GM18907 (cell line): ENCODE measurements at regions not wholly inside any gene's neighbourhood (a gene's known extent, or its start where the extent isn't known, plus 50 kb on each side); places are given as distances from the start of the nearest gene placed in this dataset.
"Not testable (repeated sequence)": the region's sequence is repeated elsewhere in the genome, so short reads cannot be mapped to it uniquely, and the experiment has no call there.

Source experiments
- ATAC-seq: cut with Tn5 transposase; IDR thresholded peaks from one replicate; pipeline ENCODE4 v1.9.1; 2021; ENCODE audit warnings: mild to moderate bottlenecking, moderate library complexity; ENCODE audit not compliant: unreplicated experiment

DNA sequence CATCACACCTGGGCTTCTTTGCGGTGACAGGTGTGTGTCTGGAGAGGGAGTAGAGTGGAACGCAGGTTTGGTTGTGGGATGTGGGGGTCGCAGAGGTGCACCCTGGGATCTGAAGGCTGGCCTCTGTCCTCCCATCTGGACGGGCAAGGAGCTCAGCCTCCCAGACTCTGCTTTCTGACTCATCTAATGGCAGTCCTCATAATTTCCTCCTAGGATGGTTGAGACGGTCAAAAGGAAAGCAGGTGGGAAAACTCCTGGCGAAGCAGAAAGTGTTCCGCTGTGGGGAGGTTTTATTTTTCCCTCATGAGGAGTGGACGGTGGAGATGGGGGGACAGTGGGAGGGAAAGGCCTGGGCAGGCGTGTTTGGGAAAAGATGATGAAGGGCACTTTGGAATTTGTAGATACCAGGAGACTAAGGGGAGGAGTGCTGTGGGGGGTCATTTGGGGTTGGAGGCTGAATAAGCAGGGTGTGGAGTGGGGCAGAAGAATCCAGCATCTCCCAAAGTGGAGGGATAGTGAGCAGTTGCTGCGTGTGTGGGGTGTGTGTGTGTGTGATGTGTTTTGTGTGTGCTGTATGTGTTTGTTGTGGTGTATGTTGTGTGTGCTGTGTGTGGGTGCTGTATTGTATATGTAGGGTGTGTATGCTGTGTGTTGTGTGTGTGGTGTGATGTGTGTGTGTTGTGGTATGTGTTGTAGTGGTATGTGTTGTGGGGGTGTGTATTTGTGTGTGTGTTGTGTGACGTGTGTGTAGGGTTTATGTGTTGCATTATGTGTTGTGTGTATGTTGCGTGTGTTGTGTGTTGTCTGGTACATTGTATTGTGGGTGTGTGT lies 97.2 kb upstream of the PODXL start:
- ATAC-seq, result no peak

DNA sequence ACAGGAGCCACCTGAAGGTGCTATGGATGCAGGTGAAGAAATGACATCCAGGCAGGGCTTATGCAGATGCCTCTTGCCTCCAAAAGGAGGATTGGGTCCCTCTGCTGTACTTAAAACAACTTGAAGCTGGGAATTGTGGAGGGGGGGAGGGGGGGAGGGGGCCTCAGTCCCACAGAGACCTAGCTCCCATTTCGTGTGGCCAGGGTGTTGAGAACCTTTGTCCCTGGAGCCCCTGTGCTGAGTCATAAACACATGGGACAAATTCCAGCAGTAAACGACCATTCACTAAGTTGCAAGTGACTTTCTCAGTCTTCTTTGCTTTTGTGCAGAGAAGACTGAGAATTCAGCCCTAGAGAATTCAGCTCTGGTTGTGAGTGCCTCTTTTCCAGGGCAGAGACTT lies 96.5 kb upstream of the PODXL start:
- ATAC-seq, result no peak

DNA sequence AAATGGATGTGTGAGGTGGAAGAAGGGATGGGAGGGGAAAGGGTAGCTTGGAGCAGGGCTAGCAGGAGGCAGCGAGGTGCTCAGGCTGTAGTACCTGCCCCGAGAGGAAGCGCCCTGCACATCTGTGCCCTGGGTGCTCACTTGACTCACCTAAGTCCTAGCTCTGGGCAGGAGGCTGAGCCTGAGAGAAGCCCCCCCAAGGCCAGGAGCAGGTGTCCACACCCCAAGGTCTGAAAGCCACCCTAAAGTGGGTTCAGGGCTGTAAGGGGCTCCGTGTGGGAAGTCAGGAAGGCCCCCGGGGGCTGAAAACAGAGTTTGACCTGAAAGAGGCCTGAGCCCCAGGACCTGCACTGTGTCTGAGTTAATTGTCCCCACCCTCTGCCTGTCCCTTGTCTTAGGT lies 95.8 kb upstream of the PODXL start:
- no peak for ATAC-seq

DNA sequence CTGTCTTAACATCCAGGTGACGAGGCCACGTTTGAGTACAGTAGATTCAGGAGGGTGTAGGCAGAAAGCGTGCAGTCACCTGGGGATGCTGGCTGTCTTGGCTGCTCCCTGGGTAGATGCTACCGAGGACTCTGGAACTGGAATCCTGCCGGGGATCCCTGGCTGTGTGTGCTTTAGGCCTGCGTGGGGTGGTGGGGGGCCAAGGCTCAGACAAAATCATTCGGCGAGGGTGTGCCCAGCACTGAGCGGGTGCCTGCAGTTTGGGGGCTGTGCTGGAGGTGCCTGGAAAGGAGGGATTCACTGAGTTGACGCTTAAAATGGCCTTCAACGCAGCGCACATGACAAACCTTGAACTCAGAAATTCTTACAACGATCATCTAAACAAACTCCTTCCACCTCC lies 93.5 kb upstream of the PODXL start:
- ATAC-seq, result no peak

DNA sequence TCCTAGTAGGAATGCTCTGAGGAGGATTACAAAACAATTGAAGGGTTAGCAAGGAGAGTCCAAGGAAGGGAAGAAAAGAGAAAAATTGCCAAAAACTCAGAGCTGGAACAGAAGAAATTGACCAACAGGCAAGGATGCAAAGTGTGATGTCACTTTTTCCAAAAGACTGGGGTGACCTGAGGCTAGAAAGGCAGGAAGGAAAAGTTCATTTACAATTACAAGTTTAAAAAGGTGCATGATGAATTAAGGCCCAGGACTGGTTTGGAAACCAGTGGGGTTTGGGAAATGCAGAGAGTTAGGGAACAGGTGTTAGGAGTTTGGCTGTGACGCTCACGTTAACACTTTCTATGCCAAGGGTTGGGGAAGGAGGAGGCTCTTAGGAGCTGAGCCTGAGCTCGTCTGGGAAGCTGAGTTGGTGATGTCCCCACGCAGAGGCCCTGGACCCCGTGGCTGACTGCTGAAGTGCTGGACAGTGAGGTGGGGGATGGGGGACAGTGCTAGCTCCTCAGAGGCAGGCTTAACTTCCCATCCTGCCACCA lies 92.6 kb upstream of the PODXL start:
- ATAC-seq, result no peak

DNA sequence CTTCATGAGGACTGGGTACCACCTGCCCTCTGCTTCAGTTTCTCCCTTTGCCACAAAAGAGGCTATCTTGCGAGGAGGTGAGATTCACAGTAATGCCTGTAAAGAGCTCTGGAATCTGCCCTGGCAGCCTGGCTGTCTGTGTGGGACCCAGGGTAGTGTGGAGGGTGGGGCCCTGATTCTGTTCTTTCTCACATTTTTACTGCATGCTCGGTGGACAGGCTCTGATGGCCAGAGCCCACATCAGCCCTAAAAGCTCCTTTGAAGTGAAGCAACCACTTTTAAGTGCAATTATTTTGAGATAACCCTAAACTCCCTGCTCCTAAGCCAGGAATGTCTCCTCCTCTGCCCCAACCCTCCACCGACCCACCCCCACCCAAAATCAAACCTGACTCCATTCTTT lies 92.1 kb upstream of the PODXL start:
- no peak for ATAC-seq

DNA sequence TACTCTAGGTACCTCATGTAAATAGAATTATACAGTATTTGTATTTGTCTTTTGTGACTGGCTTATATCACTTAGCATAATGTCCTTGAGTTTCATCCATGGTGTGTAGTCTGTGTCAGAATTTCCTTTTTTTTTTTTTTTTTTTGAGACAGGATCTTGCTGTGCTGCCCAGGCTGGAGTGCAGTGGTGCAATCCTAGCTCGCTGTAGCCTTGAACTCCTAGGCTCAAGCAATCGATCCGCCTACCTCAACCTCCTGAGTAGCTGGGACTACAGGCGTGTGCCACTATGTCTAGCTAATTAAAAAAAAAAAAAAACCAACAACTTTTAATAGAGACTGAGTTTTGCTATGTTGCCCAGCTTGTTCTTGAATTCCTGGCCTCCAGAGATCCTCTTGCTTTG lies 89.8 kb upstream of the PODXL start:
- no peak for ATAC-seq

DNA sequence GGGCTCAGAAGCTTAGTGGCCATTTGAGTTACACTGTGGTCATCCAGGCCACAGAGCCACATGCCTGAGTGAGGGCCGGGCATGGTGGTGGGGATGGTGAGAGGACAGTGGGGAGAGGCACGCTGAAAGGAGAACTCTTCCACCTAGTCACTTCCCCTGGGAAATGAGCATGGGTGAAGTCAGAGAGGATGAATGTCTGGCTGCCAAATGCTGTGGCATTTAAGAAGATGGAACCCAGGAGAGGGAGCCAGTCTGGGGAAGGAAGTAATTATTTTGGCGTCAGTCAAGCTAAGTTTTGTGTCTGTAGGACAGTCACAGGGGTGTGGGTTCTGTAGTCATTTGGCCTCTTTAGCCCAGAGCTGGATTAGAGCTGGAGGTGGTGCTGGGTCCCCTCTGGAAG lies 86.0 kb upstream of the PODXL start:
- no peak for ATAC-seq

DNA sequence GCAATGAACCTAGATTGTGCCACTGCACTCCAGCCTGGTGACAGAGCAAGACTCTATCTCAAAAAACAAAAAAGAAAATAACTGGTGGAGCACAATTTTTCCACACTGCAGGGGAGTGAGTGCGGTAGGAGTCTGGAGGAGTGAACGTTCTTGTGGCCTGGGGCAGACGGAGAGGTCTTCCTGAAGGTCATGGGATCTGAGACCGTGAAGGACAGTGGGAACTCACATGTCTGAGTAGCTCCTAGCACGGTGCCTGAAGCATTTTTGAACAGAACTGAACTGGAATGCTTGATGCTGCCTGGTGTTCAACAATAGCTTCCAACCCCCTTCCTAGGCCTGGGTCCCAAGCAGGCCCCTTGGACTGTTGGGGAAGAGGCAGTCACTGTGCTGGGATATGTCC lies 84.3 kb upstream of the PODXL start:
- no peak for ATAC-seq

DNA sequence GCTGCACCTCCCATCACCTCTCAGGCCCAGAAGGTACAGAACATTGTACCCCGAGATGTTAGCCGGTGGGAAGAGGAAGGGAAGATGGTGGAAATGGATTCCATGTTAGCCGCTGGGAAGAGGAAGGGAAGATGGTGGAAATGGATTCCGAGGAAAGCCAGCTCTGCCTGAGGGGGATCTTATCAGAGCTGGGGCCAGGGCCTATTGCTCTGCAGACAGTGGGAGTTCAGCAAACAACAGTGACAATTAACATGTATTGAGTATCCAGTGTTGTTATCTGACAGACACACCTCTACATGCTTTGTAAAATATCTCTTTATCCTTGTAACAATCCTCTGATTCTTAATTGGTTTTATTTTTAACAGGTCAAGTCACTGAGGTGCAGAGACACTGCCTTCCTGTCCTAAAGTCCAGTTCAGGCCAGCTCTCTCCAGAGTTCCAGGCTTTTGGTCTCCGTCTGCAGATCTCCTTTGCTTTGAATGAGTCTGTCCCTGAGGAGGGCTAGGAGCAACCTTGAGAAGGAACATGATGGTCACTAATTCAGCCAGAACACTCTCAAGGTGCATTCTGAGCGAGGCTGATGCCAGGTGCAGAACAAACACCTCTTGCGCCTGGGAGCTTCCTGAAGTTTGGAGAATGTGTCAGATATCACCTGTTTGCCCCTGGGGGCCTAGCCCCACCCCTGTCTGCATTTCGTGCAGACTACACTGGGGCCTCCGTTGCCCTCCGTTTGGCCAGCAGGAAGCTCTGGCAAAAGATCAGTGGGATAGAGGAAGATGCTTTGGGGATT lies 82.4 kb upstream of the PODXL start:
- no peak for ATAC-seq

DNA sequence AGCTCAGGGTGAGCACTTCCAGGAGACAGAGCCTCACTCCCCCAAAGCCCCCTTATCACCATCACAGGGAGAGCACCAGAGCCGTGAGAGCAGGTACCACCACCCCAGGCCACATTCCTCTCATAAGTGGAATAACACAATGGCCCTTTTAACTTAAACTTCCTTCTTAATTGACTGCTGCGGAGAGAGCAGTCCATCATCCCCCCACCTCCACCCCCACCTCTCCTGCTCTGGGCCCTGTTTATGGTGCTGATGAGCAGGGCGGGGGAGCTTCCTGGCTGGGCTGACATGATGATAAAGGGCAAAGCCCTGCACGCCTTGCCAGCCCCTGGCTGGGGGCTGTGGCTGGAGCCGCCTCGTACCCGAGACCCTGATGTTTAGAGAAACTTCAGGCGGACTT lies 81.4 kb upstream of the PODXL start:
- no peak for ATAC-seq

DNA sequence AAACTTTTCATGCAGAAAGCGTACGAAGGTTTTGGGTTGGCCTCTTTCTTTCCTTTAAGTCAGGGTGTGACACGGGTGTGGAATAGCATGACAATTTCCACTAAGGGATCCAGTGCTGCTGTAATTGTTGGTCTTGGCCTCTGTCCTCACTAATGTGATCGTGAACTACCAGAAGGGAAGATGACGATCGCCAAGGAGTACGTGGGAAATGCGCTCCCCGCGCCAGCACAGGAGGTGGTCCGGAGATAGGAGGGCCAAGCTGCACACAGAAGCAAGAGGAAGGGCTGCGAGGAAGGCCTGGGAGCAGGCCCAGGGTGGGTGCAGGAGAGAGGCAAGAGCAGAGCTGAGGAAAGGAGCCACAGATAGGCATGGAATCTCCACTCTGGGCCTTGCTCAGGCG lies 79.7 kb upstream of the PODXL start:
- no peak for ATAC-seq

DNA sequence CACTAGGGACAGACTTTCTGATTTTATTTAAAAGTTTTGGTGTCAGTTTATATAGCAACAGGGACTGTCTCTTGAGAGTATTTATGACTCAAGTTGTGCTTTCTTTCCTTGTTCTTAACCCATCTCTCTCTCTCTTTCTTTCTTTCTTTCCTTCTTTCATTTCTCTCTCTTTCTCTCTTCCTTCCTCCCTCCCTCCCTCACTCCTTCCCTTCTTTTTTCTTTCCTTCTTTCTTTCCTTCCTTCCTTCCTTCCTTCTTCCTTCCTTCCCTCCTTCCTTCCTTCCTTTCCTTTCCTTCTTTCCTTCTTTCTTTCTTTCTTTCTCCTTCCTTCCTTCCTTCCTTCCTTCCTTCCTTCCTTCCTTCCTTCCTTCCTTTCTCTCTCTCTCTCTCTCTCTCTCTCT lies 77.8 kb upstream of the PODXL start:
- ATAC-seq, result not testable (repeated sequence)

DNA sequence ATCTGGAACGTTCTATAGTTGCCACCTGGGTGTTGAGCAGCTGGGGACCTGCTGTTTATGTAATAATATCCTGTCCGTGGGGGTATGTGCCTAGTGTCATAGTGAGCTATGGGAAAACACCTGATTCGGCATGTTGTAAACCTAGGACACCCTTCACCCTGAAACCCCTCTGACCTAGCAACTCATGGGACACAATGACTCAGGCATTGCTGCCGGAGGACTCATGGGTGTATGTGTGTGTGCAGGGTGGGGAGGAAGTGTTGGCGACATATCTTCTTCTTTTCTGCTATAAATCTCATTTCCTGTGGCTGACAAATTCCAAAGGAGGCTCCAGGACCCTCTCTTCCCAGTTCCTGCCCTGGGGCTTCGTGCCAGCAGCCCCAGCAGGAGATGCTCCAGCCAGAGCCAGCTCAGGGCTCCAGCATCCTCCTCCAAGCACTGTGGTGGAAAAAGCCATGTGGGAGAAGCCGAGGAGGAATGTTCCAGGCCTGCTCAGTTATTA lies 77.0 kb upstream of the PODXL start:
- no peak for ATAC-seq

DNA sequence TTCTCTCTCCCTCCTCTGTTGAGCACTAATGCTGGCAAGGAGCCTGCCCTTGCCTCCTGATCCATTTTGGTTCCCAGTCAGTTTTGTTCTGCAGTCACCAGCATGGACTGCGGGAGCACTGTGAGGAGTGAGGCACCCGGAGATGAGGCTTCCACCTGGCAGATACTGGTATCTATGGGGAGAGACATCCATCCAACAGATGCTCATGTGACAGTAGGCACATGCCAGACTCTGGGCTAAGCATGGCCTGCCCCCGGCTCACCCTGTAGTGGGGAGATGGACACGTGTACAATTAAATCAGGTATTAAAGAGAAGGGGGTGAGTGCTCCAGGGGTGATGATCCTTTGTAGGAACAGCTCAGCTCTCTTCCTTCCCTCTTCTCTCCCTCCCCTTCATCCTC lies 74.0 kb upstream of the PODXL start:
- ATAC-seq, result no peak

DNA sequence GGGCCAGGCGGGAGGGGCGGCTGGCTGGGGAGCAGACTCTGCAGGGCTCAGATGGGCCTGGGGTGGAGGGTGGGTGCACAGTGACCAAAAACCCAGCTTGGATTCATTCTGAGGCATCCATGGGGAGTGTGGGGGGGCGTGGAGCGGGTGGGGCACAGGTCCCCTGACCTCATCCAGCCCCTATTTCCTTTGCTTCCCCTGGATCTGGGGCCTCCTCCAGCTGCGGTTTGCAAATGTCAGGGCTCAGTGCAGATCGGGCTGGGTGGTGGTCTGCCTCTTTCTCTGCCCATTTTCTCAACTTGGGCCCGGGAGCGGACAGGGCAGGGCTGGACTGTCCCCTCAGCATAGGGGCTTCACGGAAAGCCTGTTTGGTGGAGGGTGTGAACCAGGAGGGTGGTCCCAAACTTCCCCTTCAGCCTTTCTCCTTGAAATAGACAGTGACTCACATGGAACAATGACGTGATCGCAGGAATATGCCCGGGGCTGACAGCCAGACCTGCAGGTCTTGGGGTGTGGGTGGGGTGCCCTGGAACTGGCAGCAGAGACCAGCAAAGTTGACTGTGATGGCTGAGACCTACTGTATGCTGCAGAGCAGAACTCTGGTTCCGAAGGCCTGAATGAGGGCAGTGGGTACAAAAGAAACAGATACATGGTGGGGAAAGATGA lies 72.9 kb upstream of the PODXL start:
- ATAC-seq, result no peak

DNA sequence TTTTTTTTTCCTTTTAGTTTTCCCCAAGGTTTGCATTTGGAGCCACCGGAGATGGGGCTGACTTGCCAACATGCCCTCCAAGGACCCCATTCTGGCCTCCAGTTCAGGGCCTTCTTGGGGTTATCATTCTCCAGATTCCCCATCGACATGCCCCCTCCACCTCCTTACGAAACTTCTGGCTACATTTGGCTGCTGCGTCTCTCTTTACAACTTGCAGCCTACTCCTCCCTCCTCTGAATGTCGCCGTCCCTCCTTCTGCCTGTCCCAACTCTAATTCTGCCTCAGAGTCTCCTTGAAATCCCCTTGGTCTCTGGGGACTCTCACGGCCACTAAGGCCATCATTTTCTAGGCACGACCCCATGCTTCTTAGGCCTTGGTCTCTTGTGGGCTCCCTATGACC lies 72.2 kb upstream of the PODXL start:
- no peak for ATAC-seq

DNA sequence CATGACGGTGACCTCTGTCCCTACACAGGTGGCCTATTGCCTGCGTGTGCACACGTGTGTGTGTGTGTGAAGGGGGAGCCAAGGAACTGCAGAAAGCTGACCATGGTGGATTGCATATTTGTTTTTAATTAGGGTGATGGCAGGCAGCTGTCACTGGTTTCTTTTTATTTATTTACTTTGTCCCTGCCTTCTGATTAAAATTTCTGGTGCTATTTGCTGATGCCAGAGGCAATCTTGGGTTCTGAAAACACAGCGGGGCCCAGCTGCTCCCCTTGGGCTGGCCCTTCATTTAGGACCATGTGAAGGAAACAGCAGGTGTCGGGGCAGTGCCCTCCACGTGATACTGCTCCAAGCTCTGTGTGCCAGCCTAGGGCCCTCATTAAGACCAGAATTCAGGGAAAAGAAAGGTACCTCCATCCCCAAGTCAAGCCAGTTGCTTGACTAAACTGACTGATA lies 71.3 kb upstream of the PODXL start:
- ATAC-seq, result no peak

DNA sequence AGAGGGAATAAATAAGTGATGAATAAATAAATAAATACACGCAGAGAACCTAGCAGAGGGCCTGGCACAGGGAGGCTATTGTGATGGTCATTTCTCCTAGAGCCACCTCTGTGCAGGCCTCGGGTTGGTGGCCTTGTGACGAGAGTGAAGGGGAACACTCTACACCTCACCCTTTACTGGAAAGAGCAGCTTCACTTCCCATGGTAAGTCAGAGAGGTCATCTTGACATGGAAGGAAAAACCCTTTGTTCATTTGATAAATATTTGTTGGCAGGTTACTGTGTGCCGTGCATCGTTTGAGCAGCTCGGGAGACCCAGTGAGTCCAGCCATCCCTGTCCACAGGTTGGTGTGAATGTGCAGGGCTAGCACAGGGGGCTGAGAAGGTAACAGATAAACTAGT lies 70.2 kb upstream of the PODXL start:
- no peak for ATAC-seq

DNA sequence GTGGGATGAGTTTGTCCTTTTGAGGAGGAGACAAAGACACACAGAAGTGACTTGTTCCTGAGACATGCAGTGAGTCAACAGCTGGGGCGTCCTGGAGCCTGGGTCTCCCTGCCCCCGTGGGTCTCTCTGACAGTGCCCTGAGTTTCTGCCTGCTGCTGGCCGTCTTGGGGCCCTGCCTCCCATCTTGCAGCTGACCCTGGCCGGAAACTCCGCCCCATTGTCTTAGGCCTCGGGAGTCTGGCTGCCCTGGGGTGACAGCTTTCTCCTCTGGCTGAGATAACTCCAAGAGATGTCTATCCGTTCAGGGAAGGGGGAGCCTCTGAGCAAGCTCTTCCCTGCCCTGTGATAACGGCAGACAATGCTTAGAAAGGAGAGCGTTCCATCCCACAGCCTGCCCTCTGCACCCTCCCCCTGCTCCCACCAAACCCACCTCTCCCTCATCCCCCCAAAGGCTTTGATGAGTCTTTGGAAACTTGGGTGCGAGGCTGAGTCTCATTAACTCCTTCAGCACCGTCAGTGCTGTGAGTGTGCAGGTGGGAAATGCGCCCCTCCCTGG lies 69.5 kb upstream of the PODXL start:
- ATAC-seq, result no peak

DNA sequence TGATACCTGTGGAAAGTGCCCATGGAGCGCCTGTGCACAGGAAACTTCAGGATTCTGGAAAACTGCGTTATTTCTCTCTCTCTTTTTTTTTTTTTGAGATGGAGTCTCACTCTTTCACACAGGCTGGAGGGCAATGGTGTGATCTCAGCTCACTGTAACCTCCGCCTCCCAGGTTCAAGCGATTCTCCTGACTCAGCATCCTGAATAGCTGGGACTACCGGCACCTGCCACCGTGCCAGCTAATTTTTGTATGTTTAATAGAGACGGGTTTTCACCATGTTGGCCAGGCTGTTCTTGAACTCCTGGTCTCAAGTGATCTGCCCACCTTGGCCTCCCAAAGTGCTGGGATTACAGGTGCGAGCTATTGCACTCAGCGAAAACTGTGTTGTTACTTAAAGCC lies 68.9 kb upstream of the PODXL start:
- not testable (repeated sequence) for ATAC-seq
